IMR-90 (cell line): ENCODE measurements at regions not wholly inside any gene's neighbourhood (a gene's known extent, or its start where the extent isn't known, plus 50 kb on each side); places are given as distances from the start of the nearest gene placed in this dataset.

ENCODE experiments used
- ATAC-seq: fragments of 200-7000 bp; cut with Tn5 transposase; 2 replicates; pipeline ENCODE4 v1.9.1; 2020; ENCODE audit warnings: low read depth, mild to moderate bottlenecking, moderate library complexity
- BruUV-seq: library from RNA; stranded (reverse); fragments of 400-500 nt; replicated peaks from 2 replicates; lab custom pipeline; 2021; lab: Mats Ljungman, UMichigan
- CTCF ChIA-PET: fragments of 300-600 bp; formaldehyde crosslinking; extraction: SDS; loops from one replicate; lab custom pipeline; 2021; ENCODE audit warnings: antibody characterized with exemption; lab: Yijun Ruan, JAX
- POLR2A ChIA-PET: fragments of 300-600 bp; sonication (Branson Sonifier 250); formaldehyde crosslinking; loops from one replicate; lab custom pipeline; 2022; ENCODE audit warnings: antibody characterized with exemption; ENCODE audit not compliant: unreplicated experiment; lab: Charles Lee
- DNase-seq: peaks from one replicate; pipeline ENCODE4 v3.0.0; 2013
- H2AFZ ChIP-seq: replicated peaks from 2 replicates; pipeline ENCODE3; 2013; ENCODE audit warnings: low read length, mild to moderate bottlenecking; ENCODE audit not compliant: poor library complexity
- H2AK5ac ChIP-seq: 2 replicates; pipeline ENCODE4 v1.6.1; 2013; ENCODE audit warnings: low read depth, low read length, inconsistent platforms
- H2AK9ac ChIP-seq: replicated peaks from 2 replicates; pipeline ENCODE3; 2013; ENCODE audit warnings: mild to moderate bottlenecking, low read depth, low read length, moderate library complexity; ENCODE audit not compliant: poor library complexity
- H2BK120ac ChIP-seq: 2 replicates; pipeline ENCODE4 v1.6.1; 2013; ENCODE audit warnings: low read depth, low read length, inconsistent platforms
- H2BK15ac ChIP-seq: 3 replicates; pipeline ENCODE4 v1.6.1; 2013; ENCODE audit warnings: low read depth, low read length, inconsistent platforms
- H2BK20ac ChIP-seq: 2 replicates; pipeline ENCODE4 v1.6.1; 2013; ENCODE audit warnings: low read depth, mild to moderate bottlenecking, inconsistent platforms, low read length, moderate library complexity
- H2BK5ac ChIP-seq: 2 replicates; pipeline ENCODE4 v1.6.1; 2013; ENCODE audit warnings: mild to moderate bottlenecking, low read depth, low read length, inconsistent platforms; ENCODE audit not compliant: poor library complexity, severe bottlenecking
- H3K14ac ChIP-seq: replicated peaks from 2 replicates; pipeline ENCODE4 v1.6.1; 2013; ENCODE audit warnings: low read depth, low read length, inconsistent platforms
- H3K18ac ChIP-seq: 2 replicates; pipeline ENCODE4 v1.6.1; 2013; ENCODE audit warnings: low read depth, low read length, control low read depth
- H3K23ac ChIP-seq: 2 replicates; pipeline ENCODE4 v1.6.1; 2013; ENCODE audit warnings: low read depth, low read length, inconsistent platforms
- H3K27ac ChIP-seq: 2 replicates; pipeline ENCODE4 v1.5.1; 2013; ENCODE audit warnings: mild to moderate bottlenecking, control low read depth, low read length; ENCODE audit not compliant: insufficient read depth
- H3K27me3 ChIP-seq: 2 replicates; pipeline ENCODE4 v1.6.1; 2013; ENCODE audit warnings: low read length; ENCODE audit not compliant: control insufficient read depth, insufficient read depth
- H3K36me3 ChIP-seq: 2 replicates; pipeline ENCODE4 v1.6.1; 2013; ENCODE audit warnings: low read length, mixed read lengths; ENCODE audit not compliant: control insufficient read depth, insufficient read depth
- H3K4ac ChIP-seq: 2 replicates; pipeline ENCODE4 v1.6.1; 2013; ENCODE audit warnings: low read depth, low read length, inconsistent platforms
- H3K4me1 ChIP-seq: 2 replicates; pipeline ENCODE4 v1.6.1; 2013; ENCODE audit warnings: low read length, mixed read lengths; ENCODE audit not compliant: control insufficient read depth, insufficient read depth
- H3K4me2 ChIP-seq: 2 replicates; pipeline ENCODE4 v1.6.1; 2013; ENCODE audit warnings: low read depth, mild to moderate bottlenecking, control low read depth, low read length, moderate library complexity
- H3K4me3 ChIP-seq: 2 replicates; pipeline ENCODE4 v1.5.1; 2013; ENCODE audit warnings: low read depth, mild to moderate bottlenecking, control low read depth, low read length, moderate library complexity; ENCODE audit not compliant: insufficient read depth
- H3K56ac ChIP-seq: 2 replicates; pipeline ENCODE4 v1.6.1; 2013; ENCODE audit warnings: low read length, inconsistent platforms; ENCODE audit not compliant: insufficient read depth; ENCODE audit errors: extremely low read depth
- H3K79me1 ChIP-seq, 2 experiments: 2 replicates each; pipeline ENCODE4 v1.6.1; 2013; ENCODE audit warnings: low read length in 2 of 2, inconsistent platforms in 1 of 2, low read depth in 1 of 2
- H3K9ac ChIP-seq: 2 replicates; pipeline ENCODE4 v1.6.1; 2013; ENCODE audit warnings: low read depth, low read length, control low read depth
- H3K9me1 ChIP-seq: 2 replicates; pipeline ENCODE4 v1.6.1; 2013; ENCODE audit warnings: low read length, inconsistent platforms; ENCODE audit not compliant: insufficient read depth
- H3K9me3 ChIP-seq: 2 replicates; pipeline ENCODE4 v1.6.1; 2013; ENCODE audit warnings: low read length; ENCODE audit not compliant: control insufficient read depth, insufficient read depth
- H4K20me1 ChIP-seq: 2 replicates; pipeline ENCODE4 v1.6.1; 2013; ENCODE audit warnings: low read length, inconsistent platforms; ENCODE audit not compliant: insufficient read depth
- H4K5ac ChIP-seq: 2 replicates; pipeline ENCODE4 v1.6.1; 2013; ENCODE audit warnings: mild to moderate bottlenecking, low read depth, low read length, control low read depth
- H4K8ac ChIP-seq, 2 experiments: 2 replicates each; pipeline ENCODE4 v1.6.1; 2013; ENCODE audit warnings: low read depth in 2 of 2, low read length in 2 of 2, control low read depth in 1 of 2, inconsistent platforms in 1 of 2
- H4K91ac ChIP-seq: 2 replicates; pipeline ENCODE4 v1.6.1; 2013; ENCODE audit warnings: low read depth, low read length, inconsistent platforms; ENCODE audit not compliant: insufficient read depth
- BHLHE40 ChIP-seq: fragments of 150-350 bp; IDR thresholded peaks from 2 replicates; pipeline ENCODE4 v1.6.1; 2016; ENCODE audit warnings: mild to moderate bottlenecking, low read depth, low read length
- CEBPB ChIP-seq: IDR thresholded peaks from 2 replicates; pipeline ENCODE4 v1.6.1; 2012; ENCODE audit warnings: low read depth, low read length, improper control_type of control experiment
- MAZ ChIP-seq: IDR thresholded peaks from 2 replicates; pipeline ENCODE4 v1.6.1; 2012; ENCODE audit warnings: low read depth, mild to moderate bottlenecking, low read length, improper control_type of control experiment, moderate library complexity, borderline replicate concordance
- MXI1 ChIP-seq: IDR thresholded peaks from 2 replicates; pipeline ENCODE4 v1.6.1; 2012; ENCODE audit warnings: low read depth, mild to moderate bottlenecking, low read length, moderate library complexity, borderline replicate concordance
- WGBS, 2 experiments: methylation state at CpG; one replicate each; pipeline versions ENCODE4 v1.1.5 to v1.1.7; 2013; ENCODE audit warnings: missing lambda C conversion rate in 2 of 2; ENCODE audit not compliant: insufficient read length in 1 of 2; ENCODE audit errors: extremely low coverage in 2 of 2; 5-methylcytosine and 5-hydroxymethylcytosine counted together
- dilution Hi-C: fragments of 300-500 bp; cut with HindIII; formaldehyde crosslinking; loops from one replicate; pipeline ENCODE4 v1.14.3; 2018; ENCODE audit warnings: low sequenced_read_pairs; ENCODE audit not compliant: unreplicated experiment
- in situ Hi-C: fragments of 300-500 bp; cut with MboI; formaldehyde crosslinking; loops from 3 replicates; pipeline ENCODE4 v1.14.3; 2019; ENCODE audit warnings: low sequenced_read_pairs, inconsistent platforms, mixed read lengths
- intact Hi-C: fragments of 100-400 bp; cut with micrococcal nuclease; formaldehyde crosslinking; loops from 2 replicates; pipeline ENCODE4 v1.10.0; 2022
- TF ChIP-seq, protein P1 (sequence below): conservative IDR thresholded peaks from 2 replicates; pipeline ENCODE4 v1.5.1; 2012; ENCODE audit warnings: mild to moderate bottlenecking, low read depth, low read length, improper control_type of control experiment

DNA sequence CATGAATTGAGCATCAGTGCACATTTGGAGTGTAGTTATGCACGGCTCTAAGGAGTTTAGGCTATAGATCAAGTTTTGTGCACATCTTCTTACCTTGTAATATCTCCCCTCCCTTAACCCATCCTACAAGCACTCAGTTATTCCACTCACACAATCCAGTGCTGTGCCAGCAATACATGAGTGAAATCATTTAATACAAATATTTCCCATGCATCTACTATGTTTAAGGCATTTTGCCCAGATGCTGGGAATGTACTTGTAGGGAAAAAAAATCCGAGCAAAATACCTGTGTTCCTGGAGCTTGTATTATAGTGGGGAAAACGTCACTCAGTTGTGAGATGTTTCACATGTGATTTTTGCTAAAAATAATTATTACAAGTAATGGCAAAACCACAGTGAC lies 191.6 kb upstream of the LDB2 start:
- ChIA-PET POLR2A (no interaction called here), CTCF (no interaction called here)

More for the DNA sequence above, 191.6 kb upstream of the LDB2 start:
- Histone ChIP-seq H3K18ac (no peak overlapping the region), H3K14ac (no peak overlapping the region), H2BK20ac (no peak overlapping the region), H3K9ac (no peak overlapping the region), H3K27ac (no peak overlapping the region), H3K56ac (no peak overlapping the region), H4K91ac (no peak overlapping the region), H3K4ac (no peak overlapping the region), H3K4me2 (no peak overlapping the region), H4K8ac (no peak overlapping the region), H2BK5ac (no peak overlapping the region), H4K20me1 (no peaks in the 10 kb centered on the region), H2AK9ac (no peak overlapping the region), H3K4me3 (no peak overlapping the region), H3K23ac (no peak overlapping the region), H3K9me1 (0 out of 2 replicates have a peak, but pooled peaks cover under 1% of the 10 kb centered on the region), H2AFZ (no peak overlapping the region), H2BK120ac (no peak overlapping the region), H2BK15ac (no peak overlapping the region), H3K9me3 (no peaks in the 10 kb centered on the region), H2AK5ac (no peak overlapping the region), H3K79me1 (no peaks in the 10 kb centered on the region), H3K4me1 (peaks cover 6% of the 10 kb centered on the region; the same call in 1 of the 2 replicates), H3K27me3 (no peaks in the 10 kb centered on the region), H3K36me3 (no peaks in the 10 kb centered on the region), H4K5ac (no peak overlapping the region)
- ATAC-seq = no peak
- TF ChIP-seq BHLHE40 (no peak), MXI1 (no peak), CEBPB (no peak), MAZ (no peak)
- TF ChIP-seq, protein P1, sequence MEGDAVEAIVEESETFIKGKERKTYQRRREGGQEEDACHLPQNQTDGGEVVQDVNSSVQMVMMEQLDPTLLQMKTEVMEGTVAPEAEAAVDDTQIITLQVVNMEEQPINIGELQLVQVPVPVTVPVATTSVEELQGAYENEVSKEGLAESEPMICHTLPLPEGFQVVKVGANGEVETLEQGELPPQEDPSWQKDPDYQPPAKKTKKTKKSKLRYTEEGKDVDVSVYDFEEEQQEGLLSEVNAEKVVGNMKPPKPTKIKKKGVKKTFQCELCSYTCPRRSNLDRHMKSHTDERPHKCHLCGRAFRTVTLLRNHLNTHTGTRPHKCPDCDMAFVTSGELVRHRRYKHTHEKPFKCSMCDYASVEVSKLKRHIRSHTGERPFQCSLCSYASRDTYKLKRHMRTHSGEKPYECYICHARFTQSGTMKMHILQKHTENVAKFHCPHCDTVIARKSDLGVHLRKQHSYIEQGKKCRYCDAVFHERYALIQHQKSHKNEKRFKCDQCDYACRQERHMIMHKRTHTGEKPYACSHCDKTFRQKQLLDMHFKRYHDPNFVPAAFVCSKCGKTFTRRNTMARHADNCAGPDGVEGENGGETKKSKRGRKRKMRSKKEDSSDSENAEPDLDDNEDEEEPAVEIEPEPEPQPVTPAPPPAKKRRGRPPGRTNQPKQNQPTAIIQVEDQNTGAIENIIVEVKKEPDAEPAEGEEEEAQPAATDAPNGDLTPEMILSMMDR = no peak
- BruUV-seq = no TSS peak
- DNase-seq = no peak
- dilution Hi-C loops = no loop called here
- in situ Hi-C loops = no loop called here
- intact Hi-C loops = no loop called here
- WGBS, 2 experiments = no CpG with 5 or more reads among the region's 3 CpGs
